Tibial nerve (tissue), 4 donors: ENCODE measurements at regions not wholly inside any gene's neighbourhood (a gene's known extent, or its start where the extent isn't known, plus 50 kb on each side); places are given as distances from the start of the nearest gene placed in this dataset.

Source experiments
- EP300 ChIP-seq, 2 donors: sonication (generic); formaldehyde crosslinking; IDR thresholded peaks; one replicate each; pipeline ENCODE4 v1.6.1; 2017; ENCODE audit warnings: antibody characterized with exemption in 2 of 2, mild to moderate bottlenecking in 1 of 2
- POLR2A ChIP-seq, 2 donors: fragments of 450-650 bp; IDR thresholded peaks; one replicate each; pipeline ENCODE4 v1.6.1; 2017; ENCODE audit warnings: antibody characterized with exemption in 2 of 2, mild to moderate bottlenecking in 2 of 2, moderate library complexity in 2 of 2
- TF ChIP-seq, protein P1 (sequence below), 5 experiments: fragments of 200-600 bp in 3 of 5; fragments of 450-650 bp in 2 of 5; sonication (generic) in 3 of 5; IDR thresholded peaks; one replicate each; pipeline ENCODE4 v1.5.1; 2016 to 2019; ENCODE audit warnings: antibody characterized with exemption in 5 of 5, mild to moderate bottlenecking in 3 of 5, moderate library complexity in 2 of 5

DNA sequence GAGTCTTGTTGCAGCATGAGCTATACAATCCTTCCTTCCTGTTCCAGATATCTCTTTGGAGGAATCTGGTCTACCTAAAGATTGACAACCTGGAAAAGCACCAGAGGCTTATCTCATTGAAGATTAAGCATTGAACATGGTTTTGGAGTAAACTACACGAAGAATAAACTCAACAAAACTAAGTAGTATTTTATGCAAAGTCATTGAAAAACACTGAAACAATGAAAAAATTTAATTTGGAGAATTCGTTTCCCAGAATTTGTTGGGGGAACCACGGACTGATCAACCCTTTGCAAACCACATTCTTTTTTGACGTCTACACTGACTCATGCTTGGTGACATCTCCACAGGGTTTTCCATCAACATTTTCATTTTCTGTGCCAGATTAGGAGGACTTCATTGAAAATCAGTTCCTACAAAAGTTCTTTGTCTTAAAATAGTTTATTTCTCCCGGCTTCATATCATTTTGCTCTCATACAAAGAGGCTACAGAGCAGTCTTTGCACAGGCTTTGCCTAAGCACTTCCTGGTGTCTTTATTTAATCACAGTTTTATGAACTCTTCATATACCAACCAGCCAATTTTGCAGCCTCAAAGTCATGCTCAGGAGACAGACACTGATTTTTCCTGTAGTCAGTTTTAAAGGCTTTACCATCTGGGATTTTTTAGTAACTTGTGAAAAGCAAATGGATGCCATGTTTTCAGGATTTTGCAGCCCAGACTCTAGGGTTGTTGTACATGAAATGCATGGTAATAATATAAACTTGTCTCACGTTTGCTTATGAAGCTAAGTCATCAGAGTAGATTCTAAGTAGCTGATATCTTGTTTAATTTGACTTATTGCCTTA lies 186.3 kb downstream of the C11orf91 start:
- TF ChIP-seq, protein P1, sequence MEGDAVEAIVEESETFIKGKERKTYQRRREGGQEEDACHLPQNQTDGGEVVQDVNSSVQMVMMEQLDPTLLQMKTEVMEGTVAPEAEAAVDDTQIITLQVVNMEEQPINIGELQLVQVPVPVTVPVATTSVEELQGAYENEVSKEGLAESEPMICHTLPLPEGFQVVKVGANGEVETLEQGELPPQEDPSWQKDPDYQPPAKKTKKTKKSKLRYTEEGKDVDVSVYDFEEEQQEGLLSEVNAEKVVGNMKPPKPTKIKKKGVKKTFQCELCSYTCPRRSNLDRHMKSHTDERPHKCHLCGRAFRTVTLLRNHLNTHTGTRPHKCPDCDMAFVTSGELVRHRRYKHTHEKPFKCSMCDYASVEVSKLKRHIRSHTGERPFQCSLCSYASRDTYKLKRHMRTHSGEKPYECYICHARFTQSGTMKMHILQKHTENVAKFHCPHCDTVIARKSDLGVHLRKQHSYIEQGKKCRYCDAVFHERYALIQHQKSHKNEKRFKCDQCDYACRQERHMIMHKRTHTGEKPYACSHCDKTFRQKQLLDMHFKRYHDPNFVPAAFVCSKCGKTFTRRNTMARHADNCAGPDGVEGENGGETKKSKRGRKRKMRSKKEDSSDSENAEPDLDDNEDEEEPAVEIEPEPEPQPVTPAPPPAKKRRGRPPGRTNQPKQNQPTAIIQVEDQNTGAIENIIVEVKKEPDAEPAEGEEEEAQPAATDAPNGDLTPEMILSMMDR (IDR thresholded peaks at IDR 0.05) = no peak
- no peak for TF ChIP-seq POLR2A (IDR thresholded peaks at IDR 0.05)
- no peak for TF ChIP-seq EP300 (IDR thresholded peaks at IDR 0.05)
